ENCODE measurements at regions not wholly inside any gene's neighbourhood (a gene's known extent, or its start where the extent isn't known, plus 50 kb on each side); places are given as distances from the start of the nearest gene placed in this dataset.

DNA sequence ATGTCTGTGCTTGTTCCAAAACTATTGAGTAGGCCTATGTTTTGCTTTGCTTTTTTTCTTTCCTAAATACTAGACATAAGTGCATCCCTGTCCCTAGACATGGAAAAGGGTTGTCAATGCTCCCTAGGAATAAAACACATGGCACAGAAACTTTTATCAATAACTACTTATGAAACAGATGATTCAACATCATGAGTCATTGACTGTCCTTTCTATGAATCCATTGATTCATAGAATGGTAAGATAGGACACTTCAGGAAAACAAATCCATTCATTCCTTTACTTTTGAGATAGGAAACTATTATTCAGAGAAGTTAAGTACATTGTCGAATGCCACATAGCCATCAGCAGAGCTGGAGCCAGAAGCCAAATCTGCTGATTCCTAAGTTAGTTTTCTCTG is 147.5 kb downstream of the TSEN15 start:
- H4K20me1 ChIP-seq (ENCODE audit: insufficient read depth, low read length) = no peaks in the 10 kb centered on the region
- WGBS, 2 experiments (ENCODE audit: extremely low coverage in 2 of 2, insufficient read length in 1 of 2) = no CpG with 5 or more reads among the region's 1 CpG
- H3K14ac ChIP-seq (replicated peaks; ENCODE audit: low read depth, low read length) = no peak overlapping the region
- H3K36me3 ChIP-seq (ENCODE audit: control insufficient read depth, insufficient read depth, low read length) = no peaks in the 10 kb centered on the region
- H3K9me3 ChIP-seq (ENCODE audit: control insufficient read depth, insufficient read depth, low read length) = no peaks in the 10 kb centered on the region; the same call in 1 of the 2 replicates
- no peak overlapping the region for H3K23ac ChIP-seq (ENCODE audit: low read depth, low read length)
- ATAC-seq (ENCODE audit: low read depth) (no peak), DNase-seq (peak; percentile 61)
- no peak overlapping the region for H3K4ac ChIP-seq (ENCODE audit: low read depth, low read length)
- H3K27ac ChIP-seq (ENCODE audit: insufficient read depth, low read length) = no peak overlapping the region
- BruUV-seq (replicated peaks) = no TSS peak
- no peaks in the 10 kb centered on the region for H3K79me1 ChIP-seq (ENCODE audit: low read depth in 1 of 2, low read length in 2 of 2)
- H4K91ac ChIP-seq (ENCODE audit: insufficient read depth, low read depth, low read length) = no peak overlapping the region
- ChIA-PET CTCF (interaction anchor here (0.8 kb wide), 1 partner anchor 10 kb away, joined by 4 read pairs; no protein-coding TSS in a partner anchor), POLR2A (ENCODE audit: unreplicated experiment) (no interaction called here)
- no peak overlapping the region for H3K9ac ChIP-seq (ENCODE audit: low read depth, low read length)
- no peak overlapping the region for H4K8ac ChIP-seq (ENCODE audit: low read depth in 2 of 2, low read length in 2 of 2)
- no peak overlapping the region for H2AK5ac ChIP-seq (ENCODE audit: low read depth, low read length)
- TF ChIP-seq CEBPB (IDR thresholded peaks at IDR 0.05; ENCODE audit: low read depth, low read length) (no peak), RAD21 (IDR thresholded peaks at IDR 0.05; ENCODE audit: low read length) (no peak), FOS (IDR thresholded peaks at IDR 0.05; ENCODE audit: low read depth, low read length) (peak; percentile 77), POLR2A (IDR thresholded peaks at IDR 0.05; ENCODE audit: low read depth, low read length) (no peak)
- TF ChIP-seq, protein P1, sequence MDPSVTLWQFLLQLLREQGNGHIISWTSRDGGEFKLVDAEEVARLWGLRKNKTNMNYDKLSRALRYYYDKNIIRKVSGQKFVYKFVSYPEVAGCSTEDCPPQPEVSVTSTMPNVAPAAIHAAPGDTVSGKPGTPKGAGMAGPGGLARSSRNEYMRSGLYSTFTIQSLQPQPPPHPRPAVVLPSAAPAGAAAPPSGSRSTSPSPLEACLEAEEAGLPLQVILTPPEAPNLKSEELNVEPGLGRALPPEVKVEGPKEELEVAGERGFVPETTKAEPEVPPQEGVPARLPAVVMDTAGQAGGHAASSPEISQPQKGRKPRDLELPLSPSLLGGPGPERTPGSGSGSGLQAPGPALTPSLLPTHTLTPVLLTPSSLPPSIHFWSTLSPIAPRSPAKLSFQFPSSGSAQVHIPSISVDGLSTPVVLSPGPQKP (IDR thresholded peaks at IDR 0.05; ENCODE audit: borderline replicate concordance, low read depth, low read length) = no peak
- in situ Hi-C loops (cut with MboI; ENCODE audit: low sequenced_read_pairs) (no loop called here), dilution Hi-C loops (cut with HindIII; ENCODE audit: low sequenced_read_pairs, unreplicated experiment) (no loop called here), intact Hi-C loops (cut with micrococcal nuclease) (no loop called here)
- H3K56ac ChIP-seq (ENCODE audit: extremely low read depth, insufficient read depth, low read length) = no peak overlapping the region
- no peak overlapping the region for H3K4me2 ChIP-seq (ENCODE audit: low read depth, low read length)
- H3K9me1 ChIP-seq (ENCODE audit: insufficient read depth, low read length) = no peaks in the 10 kb centered on the region
- no peaks in the 10 kb centered on the region for H3K4me1 ChIP-seq (ENCODE audit: control insufficient read depth, insufficient read depth, low read length)
- no peak overlapping the region for H2AK9ac ChIP-seq (replicated peaks; ENCODE audit: low read depth, low read length, poor library complexity)
- H2BK5ac ChIP-seq (ENCODE audit: low read depth, low read length, poor library complexity, severe bottlenecking) = no peak overlapping the region
- no peak overlapping the region for H3K18ac ChIP-seq (ENCODE audit: low read depth, low read length)
- H3K27me3 ChIP-seq (ENCODE audit: control insufficient read depth, insufficient read depth, low read length) = no peaks in the 10 kb centered on the region; the same call in 1 of the 2 replicates
- H2BK20ac ChIP-seq (ENCODE audit: low read depth, low read length) = no peak overlapping the region
- H4K5ac ChIP-seq (ENCODE audit: low read depth, low read length) = no peak overlapping the region
- no peak overlapping the region for H2AFZ ChIP-seq (replicated peaks; ENCODE audit: low read length, poor library complexity)
- no peak overlapping the region for H2BK120ac ChIP-seq (ENCODE audit: low read depth, low read length)
- no peak overlapping the region for H2BK15ac ChIP-seq (ENCODE audit: low read depth, low read length)
- H3K4me3 ChIP-seq (ENCODE audit: insufficient read depth, low read depth, low read length) = no peak overlapping the region
